ENCODE measurements at regions not wholly inside any gene's neighbourhood (a gene's known extent, or its start where the extent isn't known, plus 50 kb on each side); places are given as distances from the start of the nearest gene placed in this dataset.

DNA sequence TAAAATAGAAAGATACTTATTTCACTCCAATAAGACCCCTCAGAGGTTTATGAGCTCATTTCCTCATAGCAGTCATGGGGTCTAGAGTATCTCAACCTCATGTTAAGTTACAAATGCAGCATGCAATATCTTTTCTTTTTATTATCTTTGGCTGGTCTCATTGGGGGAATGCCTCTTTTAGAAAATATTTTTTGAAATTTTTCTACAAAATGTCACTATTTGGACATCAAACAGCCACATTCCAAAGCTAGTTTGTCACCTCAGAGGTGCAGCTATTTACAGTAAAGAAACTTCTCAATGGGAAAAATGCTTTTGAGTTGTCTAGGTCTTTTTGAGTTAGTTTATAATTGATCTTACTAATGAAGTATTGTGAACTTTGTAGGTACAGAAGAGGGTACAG lies 370.7 kb upstream of the LRATD1 start:
- H3K4me1 ChIP-seq (ENCODE audit: insufficient read depth, low read length), result peaks cover 6% of the 10 kb centered on the region
- H3K27ac ChIP-seq (ENCODE audit: low read depth, low read length), result no peak overlapping the region
- no peaks in the 10 kb centered on the region for H3K36me3 ChIP-seq (ENCODE audit: insufficient read depth, low read length)
- no peak overlapping the region for H3K4me3 ChIP-seq (ENCODE audit: low read length)
- no peaks in the 10 kb centered on the region for H3K9me3 ChIP-seq (ENCODE audit: insufficient read depth, low read depth, low read length)
- no peaks in the 10 kb centered on the region for H3K27me3 ChIP-seq (ENCODE audit: insufficient read depth, low read length)
- H3K9ac ChIP-seq (ENCODE audit: low read depth, low read length), result no peak overlapping the region

DNA sequence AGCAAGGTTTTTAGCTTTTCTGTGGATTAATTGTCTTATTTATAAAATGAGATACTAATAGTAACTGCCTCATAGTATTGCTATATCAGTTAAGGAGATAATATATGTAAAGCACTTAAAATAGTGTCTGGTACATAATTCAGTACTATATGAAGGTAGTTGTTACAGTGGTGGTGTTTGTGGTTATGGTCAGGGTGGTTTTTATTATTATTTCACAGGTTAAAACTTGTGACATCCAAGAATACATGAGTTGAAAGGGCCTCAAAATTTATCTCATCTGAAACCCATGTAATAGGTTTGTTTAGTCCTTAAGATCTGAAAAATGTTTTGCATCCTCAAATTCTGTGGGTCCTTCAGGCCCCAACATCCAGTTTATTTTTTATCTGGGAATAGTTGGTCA lies 369.5 kb upstream of the LRATD1 start:
- Histone ChIP-seq H3K36me3 (ENCODE audit: insufficient read depth, low read length) (no peaks in the 10 kb centered on the region), H3K27me3 (ENCODE audit: insufficient read depth, low read length) (no peaks in the 10 kb centered on the region), H3K4me3 (ENCODE audit: low read length) (no peak overlapping the region), H3K4me1 (ENCODE audit: insufficient read depth, low read length) (no peaks in the 10 kb centered on the region), H3K9me3 (ENCODE audit: insufficient read depth, low read depth, low read length) (no peaks in the 10 kb centered on the region), H3K27ac (ENCODE audit: low read depth, low read length) (no peak overlapping the region), H3K9ac (ENCODE audit: low read depth, low read length) (no peak overlapping the region)

DNA sequence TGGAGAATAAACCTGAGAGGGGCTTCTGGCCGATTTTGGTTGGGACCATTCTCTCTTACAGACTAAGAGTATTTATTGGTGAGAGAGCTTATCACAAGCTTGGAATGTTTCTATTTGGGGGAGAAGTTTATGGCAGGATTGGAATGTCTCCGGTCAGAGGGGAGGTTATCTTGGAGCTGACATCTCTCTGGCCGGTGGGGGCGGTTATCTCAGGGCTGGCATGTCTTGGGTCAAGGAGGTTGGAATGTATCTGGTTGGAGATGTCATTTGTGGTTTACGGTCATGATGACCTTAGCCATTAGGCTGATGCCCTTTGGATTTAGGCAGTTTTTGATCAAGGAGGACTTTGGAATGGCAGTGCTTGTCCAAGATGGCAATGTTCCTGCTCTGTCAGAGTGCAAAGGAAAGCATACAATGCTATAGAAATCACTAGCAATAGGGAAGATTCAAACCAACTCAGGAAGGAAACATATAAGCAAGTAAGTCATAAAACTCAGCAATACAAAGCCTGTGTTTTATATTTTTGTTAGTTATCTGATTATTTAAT lies 362.4 kb upstream of the LRATD1 start:
- 91% methylated on average over 5 of the region's 5 CpGs for WGBS
- H3K27ac ChIP-seq (ENCODE audit: low read depth, low read length), result no peak overlapping the region
- no peaks in the 10 kb centered on the region for H3K27me3 ChIP-seq (ENCODE audit: insufficient read depth, low read length)
- H3K36me3 ChIP-seq (ENCODE audit: insufficient read depth, low read length), result no peaks in the 10 kb centered on the region
- peaks cover 10% of the 10 kb centered on the region for H3K9me3 ChIP-seq (ENCODE audit: insufficient read depth, low read depth, low read length)
- H3K4me3 ChIP-seq (ENCODE audit: low read length), result no peak overlapping the region
- no peak overlapping the region for H3K9ac ChIP-seq (ENCODE audit: low read depth, low read length)
- no peaks in the 10 kb centered on the region for H3K4me1 ChIP-seq (ENCODE audit: insufficient read depth, low read length)

DNA sequence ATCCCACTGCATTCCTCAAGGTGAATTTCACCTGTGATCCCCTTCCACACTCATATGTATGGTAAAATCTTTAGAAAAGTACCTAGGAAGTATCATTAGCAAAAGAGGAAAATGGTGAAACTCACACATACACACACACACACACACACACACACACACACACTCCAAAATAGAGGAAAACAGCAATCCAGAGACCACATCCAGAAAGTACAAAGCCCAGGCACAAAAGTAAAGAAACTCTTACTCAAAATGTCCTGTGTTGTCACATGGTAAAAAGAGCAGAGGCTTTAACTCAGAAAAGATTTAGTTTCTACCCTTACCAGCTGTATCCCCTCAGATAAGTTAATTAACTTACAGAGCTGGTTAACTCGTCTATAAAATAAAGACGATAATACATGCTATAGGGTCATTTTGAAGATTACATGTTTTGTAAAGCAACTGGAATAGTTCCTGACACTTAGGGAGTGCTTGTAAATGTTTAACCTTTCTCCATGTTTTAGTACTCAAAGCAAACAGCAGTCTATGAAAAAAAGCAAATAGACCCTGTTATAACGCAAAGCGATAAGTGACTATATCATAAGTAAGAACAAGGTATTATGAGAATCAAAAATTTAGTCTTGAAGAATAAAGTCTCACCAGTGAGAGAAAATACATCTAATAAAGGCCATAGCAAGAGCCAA lies 360.0 kb upstream of the LRATD1 start:
- Histone ChIP-seq H3K9me3 (ENCODE audit: insufficient read depth, low read depth, low read length) (peaks cover 10% of the 10 kb centered on the region), H3K27ac (ENCODE audit: low read depth, low read length) (no peak overlapping the region), H3K36me3 (ENCODE audit: insufficient read depth, low read length) (no peaks in the 10 kb centered on the region), H3K9ac (ENCODE audit: low read depth, low read length) (no peak overlapping the region), H3K4me3 (ENCODE audit: low read length) (no peak overlapping the region), H3K27me3 (ENCODE audit: insufficient read depth, low read length) (no peaks in the 10 kb centered on the region), H3K4me1 (ENCODE audit: insufficient read depth, low read length) (no peaks in the 10 kb centered on the region)
- 92% methylated on average over 4 of the region's 4 CpGs for WGBS

DNA sequence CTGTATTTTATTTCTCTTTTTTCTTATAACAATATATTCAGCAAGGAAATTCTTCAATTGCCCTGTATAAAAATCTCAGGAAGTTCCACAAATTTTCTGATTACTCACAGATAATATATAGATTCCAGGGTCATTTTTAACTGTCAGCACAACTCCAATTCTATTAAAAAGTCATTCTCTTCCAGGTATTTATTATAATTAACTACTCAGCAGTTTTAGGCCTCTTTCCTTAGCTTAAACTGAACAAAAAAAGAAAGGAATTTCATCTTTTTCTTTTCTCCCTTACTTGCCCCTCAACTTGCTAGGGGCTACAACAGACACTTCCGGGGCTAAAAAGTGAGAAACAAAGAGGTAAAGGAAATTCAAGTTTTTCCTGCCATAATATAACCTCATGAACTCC lies 358.9 kb upstream of the LRATD1 start:
- no peak overlapping the region for H3K27ac ChIP-seq (ENCODE audit: low read depth, low read length)
- no peak overlapping the region for H3K9ac ChIP-seq (ENCODE audit: low read depth, low read length)
- no peaks in the 10 kb centered on the region for H3K36me3 ChIP-seq (ENCODE audit: insufficient read depth, low read length)
- peaks cover 10% of the 10 kb centered on the region for H3K9me3 ChIP-seq (ENCODE audit: insufficient read depth, low read depth, low read length)
- no CpG with 5 or more reads among the region's 1 CpG for WGBS
- no peak overlapping the region for H3K4me3 ChIP-seq (ENCODE audit: low read length)
- no peaks in the 10 kb centered on the region for H3K4me1 ChIP-seq (ENCODE audit: insufficient read depth, low read length)
- H3K27me3 ChIP-seq (ENCODE audit: insufficient read depth, low read length), result no peaks in the 10 kb centered on the region

DNA sequence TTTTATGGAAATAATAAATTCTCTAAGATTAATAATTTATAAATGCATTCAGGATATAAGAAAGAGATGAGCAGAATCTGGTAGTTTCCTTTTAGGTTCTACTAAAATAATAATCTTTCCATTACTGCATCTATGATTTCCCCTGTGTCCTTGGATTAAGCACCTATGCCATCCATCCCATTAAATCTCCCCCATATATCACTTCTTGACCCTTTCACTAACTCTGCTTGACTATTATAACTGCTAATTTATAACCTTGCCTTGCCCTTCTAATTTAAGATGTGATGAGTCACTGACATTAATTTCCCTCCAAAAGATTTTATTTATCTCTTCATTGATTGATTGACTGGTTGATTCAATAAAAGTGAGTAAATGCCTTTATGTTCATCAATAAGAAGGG lies 348.3 kb upstream of the LRATD1 start:
- H3K4me3 ChIP-seq (ENCODE audit: low read length), result no peak overlapping the region
- H3K27ac ChIP-seq (ENCODE audit: low read depth, low read length), result no peak overlapping the region
- H3K9ac ChIP-seq (ENCODE audit: low read depth, low read length), result no peak overlapping the region
- H3K9me3 ChIP-seq (ENCODE audit: insufficient read depth, low read depth, low read length), result no peaks in the 10 kb centered on the region
- no peaks in the 10 kb centered on the region for H3K4me1 ChIP-seq (ENCODE audit: insufficient read depth, low read length)
- H3K27me3 ChIP-seq (ENCODE audit: insufficient read depth, low read length), result no peaks in the 10 kb centered on the region
- H3K36me3 ChIP-seq (ENCODE audit: insufficient read depth, low read length), result no peaks in the 10 kb centered on the region

DNA sequence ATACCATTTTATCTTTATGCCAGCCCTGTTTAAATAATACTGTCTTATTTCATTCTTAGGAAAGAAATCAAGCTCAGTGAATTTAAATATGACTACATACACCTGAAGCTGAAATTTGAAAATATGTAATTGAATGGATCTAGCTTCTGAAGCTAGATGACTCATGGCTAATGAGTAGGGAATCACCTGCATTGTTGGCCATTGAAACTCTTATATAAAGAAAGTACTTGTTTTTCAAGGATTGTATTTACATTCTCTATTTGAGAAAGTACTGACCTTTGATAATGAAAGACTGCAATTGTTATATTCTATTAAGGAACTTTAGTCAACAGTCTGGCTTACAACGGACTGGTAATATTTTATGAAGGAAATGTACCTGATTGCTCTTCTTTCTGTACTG lies 346.7 kb upstream of the LRATD1 start:
- Histone ChIP-seq H3K4me3 (ENCODE audit: low read length) (no peak overlapping the region), H3K27me3 (ENCODE audit: insufficient read depth, low read length) (no peaks in the 10 kb centered on the region), H3K4me1 (ENCODE audit: insufficient read depth, low read length) (no peaks in the 10 kb centered on the region), H3K9ac (ENCODE audit: low read depth, low read length) (no peak overlapping the region), H3K27ac (ENCODE audit: low read depth, low read length) (no peak overlapping the region), H3K9me3 (ENCODE audit: insufficient read depth, low read depth, low read length) (no peaks in the 10 kb centered on the region), H3K36me3 (ENCODE audit: insufficient read depth, low read length) (no peaks in the 10 kb centered on the region)
- WGBS, result 100% methylated on average over 1 of the region's 1 CpG

DNA sequence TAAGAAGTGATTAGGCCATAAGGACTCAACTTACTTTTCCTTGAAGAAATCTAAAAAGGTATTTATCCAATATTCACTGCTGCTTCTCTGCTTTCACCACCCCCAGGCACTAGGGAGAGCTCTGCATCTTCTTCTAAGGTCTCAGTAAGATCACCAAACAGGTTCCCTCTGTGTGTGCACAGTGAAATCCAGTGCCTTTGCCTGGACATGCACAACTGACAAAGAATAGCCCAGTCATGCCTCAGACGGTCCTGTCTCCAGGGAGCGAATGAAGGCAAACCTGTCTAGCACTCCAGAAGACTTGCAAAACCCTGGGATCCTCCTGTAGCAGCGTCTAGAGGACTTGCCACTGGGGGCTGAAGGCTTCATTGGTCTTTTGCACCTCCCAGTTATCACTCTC lies 344.5 kb upstream of the LRATD1 start:
- no peak overlapping the region for H3K4me3 ChIP-seq (ENCODE audit: low read length)
- WGBS, result 95% methylated on average over 3 of the region's 3 CpGs
- H3K9me3 ChIP-seq (ENCODE audit: insufficient read depth, low read depth, low read length), result no peaks in the 10 kb centered on the region
- H3K4me1 ChIP-seq (ENCODE audit: insufficient read depth, low read length), result no peaks in the 10 kb centered on the region
- H3K9ac ChIP-seq (ENCODE audit: low read depth, low read length), result no peak overlapping the region
- no peak overlapping the region for H3K27ac ChIP-seq (ENCODE audit: low read depth, low read length)
- H3K36me3 ChIP-seq (ENCODE audit: insufficient read depth, low read length), result no peaks in the 10 kb centered on the region
- no peaks in the 10 kb centered on the region for H3K27me3 ChIP-seq (ENCODE audit: insufficient read depth, low read length)

DNA sequence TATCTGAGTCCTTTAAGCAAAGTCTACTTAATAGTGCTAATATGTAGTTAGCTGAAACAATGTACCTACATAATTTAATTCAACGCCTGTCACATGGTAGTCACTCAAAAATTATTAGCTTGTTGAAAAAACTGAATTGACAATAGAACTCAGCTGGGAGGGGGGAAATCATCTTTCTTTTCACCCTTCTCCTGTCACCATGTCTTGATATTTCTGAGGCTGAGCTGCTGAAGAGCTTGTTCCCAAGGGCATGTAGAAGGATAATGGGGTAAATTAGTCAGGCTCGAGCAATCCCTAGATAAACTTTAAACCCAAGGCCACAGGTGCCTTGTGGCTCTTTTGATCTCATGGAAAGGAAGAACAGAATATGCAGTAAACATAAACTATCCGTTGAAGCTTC lies 339.6 kb upstream of the LRATD1 start:
- Histone ChIP-seq H3K4me1 (ENCODE audit: insufficient read depth, low read length) (no peaks in the 10 kb centered on the region), H3K9ac (ENCODE audit: low read depth, low read length) (no peak overlapping the region), H3K9me3 (ENCODE audit: insufficient read depth, low read depth, low read length) (no peaks in the 10 kb centered on the region), H3K36me3 (ENCODE audit: insufficient read depth, low read length) (no peaks in the 10 kb centered on the region), H3K27me3 (ENCODE audit: insufficient read depth, low read length) (no peaks in the 10 kb centered on the region), H3K4me3 (ENCODE audit: low read length) (no peak overlapping the region), H3K27ac (ENCODE audit: low read depth, low read length) (no peak overlapping the region)
- WGBS, result 87% methylated on average over 2 of the region's 3 CpGs

DNA sequence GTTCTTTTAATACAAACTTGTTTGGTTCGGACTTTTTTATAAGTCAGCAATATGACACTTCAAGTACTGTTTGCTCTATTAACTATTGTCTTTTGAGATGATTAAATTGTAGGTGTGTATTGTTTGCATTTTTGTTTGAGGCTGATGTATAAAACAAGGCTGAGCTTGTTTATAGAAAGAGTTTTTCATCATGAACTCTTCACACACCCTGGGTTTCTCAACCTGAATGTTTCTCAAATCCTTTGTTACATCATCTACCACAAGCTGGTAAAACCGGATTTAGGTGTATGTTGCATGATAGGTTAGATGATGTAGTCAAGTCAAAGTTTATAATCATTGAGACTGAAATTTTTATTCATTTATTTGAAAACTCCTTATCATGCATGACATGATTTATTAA lies 335.2 kb upstream of the LRATD1 start:
- H3K4me1 ChIP-seq (ENCODE audit: insufficient read depth, low read length), result peaks cover 3% of the 10 kb centered on the region; the same call in 1 of the 2 replicates
- H3K27ac ChIP-seq (ENCODE audit: low read depth, low read length), result no peak overlapping the region
- no peak overlapping the region for H3K4me3 ChIP-seq (ENCODE audit: low read length)
- no peak overlapping the region for H3K9ac ChIP-seq (ENCODE audit: low read depth, low read length)
- no peaks in the 10 kb centered on the region for H3K27me3 ChIP-seq (ENCODE audit: insufficient read depth, low read length)
- 100% methylated on average over 1 of the region's 2 CpGs for WGBS
- H3K9me3 ChIP-seq (ENCODE audit: insufficient read depth, low read depth, low read length), result no peaks in the 10 kb centered on the region
- no peaks in the 10 kb centered on the region for H3K36me3 ChIP-seq (ENCODE audit: insufficient read depth, low read length)

DNA sequence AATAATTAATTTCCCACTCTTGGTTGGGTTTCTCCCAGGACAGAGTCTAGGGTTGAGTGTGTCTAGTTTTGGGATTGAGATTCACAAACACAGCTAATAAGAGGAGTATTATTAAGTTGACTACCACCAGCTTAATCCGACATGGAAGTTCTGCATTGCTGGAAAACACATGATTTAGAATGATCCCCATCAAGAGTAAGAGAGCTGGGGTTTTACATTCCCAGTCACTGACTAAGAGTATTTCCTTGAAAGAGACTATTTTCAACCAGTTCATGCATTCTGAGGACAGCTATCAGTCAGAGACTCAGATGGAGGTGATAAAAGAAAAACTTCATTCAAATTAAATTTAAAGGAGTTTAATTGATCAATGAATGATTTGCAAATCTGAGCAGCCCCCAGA lies 334.6 kb upstream of the LRATD1 start:
- WGBS, result 100% methylated on average over 1 of the region's 1 CpG
- H3K4me1 ChIP-seq (ENCODE audit: insufficient read depth, low read length), result peaks cover 3% of the 10 kb centered on the region; the same call in 1 of the 2 replicates
- H3K9me3 ChIP-seq (ENCODE audit: insufficient read depth, low read depth, low read length), result no peaks in the 10 kb centered on the region
- no peak overlapping the region for H3K9ac ChIP-seq (ENCODE audit: low read depth, low read length)
- no peak overlapping the region for H3K4me3 ChIP-seq (ENCODE audit: low read length)
- H3K36me3 ChIP-seq (ENCODE audit: insufficient read depth, low read length), result no peaks in the 10 kb centered on the region
- H3K27me3 ChIP-seq (ENCODE audit: insufficient read depth, low read length), result no peaks in the 10 kb centered on the region
- H3K27ac ChIP-seq (ENCODE audit: low read depth, low read length), result no peak overlapping the region

DNA sequence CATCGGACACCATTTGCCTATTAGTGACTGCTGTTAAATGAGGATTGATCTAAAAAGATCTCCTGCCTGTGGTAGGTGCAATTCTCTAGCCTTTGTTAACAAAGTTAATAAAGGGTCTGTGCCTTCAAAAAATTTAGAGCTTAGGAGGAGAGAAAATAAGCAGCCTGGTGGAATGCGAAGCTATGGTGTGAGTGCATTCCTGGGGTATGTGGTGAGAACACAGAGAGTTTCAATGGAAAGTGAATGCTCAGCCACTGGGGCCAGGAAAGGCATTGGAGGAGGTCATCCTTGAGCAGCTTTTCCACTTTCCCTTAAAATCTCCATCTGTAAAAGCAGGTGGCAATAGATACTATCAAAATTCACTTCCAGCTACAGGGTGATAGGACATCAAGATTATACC lies 331.2 kb upstream of the LRATD1 start:
- peaks cover 3% of the 10 kb centered on the region; the same call in 1 of the 2 replicates for H3K4me1 ChIP-seq (ENCODE audit: insufficient read depth, low read length)
- H3K27me3 ChIP-seq (ENCODE audit: insufficient read depth, low read length), result no peaks in the 10 kb centered on the region
- H3K4me3 ChIP-seq (ENCODE audit: low read length), result no peak overlapping the region
- no peaks in the 10 kb centered on the region for H3K36me3 ChIP-seq (ENCODE audit: insufficient read depth, low read length)
- WGBS, result 97% methylated on average over 2 of the region's 2 CpGs
- no peak overlapping the region for H3K9ac ChIP-seq (ENCODE audit: low read depth, low read length)
- H3K27ac ChIP-seq (ENCODE audit: low read depth, low read length), result no peak overlapping the region
- H3K9me3 ChIP-seq (ENCODE audit: insufficient read depth, low read depth, low read length), result no peaks in the 10 kb centered on the region

Data from HUES64 (cell line).